ENCODE measurements at regions not wholly inside any gene's neighbourhood (a gene's known extent, or its start where the extent isn't known, plus 50 kb on each side); places are given as distances from the start of the nearest gene placed in this dataset.

DNA sequence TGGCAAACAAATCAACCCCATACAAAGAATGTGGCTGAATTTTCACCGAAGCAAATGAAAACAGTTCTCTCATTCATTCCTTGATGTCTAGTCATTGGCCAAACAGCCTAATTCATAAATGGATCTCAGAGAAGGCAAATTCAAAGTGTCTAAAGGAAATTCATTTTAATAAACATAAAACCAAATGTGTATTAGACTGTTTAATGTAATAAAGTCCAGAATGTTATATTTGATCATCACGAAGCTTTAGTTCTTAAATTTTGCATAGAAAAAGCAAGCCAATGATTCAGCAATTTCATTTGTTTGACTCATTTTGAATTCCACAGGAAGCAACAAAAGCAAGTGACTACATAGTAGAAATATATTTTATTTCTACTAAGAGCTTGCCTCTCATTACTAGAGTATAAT, 379.2 kb upstream of the ADAMTS5 start:
- TF ChIP-seq, protein P1, sequence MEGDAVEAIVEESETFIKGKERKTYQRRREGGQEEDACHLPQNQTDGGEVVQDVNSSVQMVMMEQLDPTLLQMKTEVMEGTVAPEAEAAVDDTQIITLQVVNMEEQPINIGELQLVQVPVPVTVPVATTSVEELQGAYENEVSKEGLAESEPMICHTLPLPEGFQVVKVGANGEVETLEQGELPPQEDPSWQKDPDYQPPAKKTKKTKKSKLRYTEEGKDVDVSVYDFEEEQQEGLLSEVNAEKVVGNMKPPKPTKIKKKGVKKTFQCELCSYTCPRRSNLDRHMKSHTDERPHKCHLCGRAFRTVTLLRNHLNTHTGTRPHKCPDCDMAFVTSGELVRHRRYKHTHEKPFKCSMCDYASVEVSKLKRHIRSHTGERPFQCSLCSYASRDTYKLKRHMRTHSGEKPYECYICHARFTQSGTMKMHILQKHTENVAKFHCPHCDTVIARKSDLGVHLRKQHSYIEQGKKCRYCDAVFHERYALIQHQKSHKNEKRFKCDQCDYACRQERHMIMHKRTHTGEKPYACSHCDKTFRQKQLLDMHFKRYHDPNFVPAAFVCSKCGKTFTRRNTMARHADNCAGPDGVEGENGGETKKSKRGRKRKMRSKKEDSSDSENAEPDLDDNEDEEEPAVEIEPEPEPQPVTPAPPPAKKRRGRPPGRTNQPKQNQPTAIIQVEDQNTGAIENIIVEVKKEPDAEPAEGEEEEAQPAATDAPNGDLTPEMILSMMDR (IDR thresholded peaks at IDR 0.05) = no peak
- TF ChIP-seq POLR2A (IDR thresholded peaks at IDR 0.05) = no peak
- no peak for TF ChIP-seq POLR2AphosphoS5 (IDR thresholded peaks at IDR 0.05)

All from transverse colon (tissue), 4 donors.